BE2C (cell line): ENCODE measurements at regions not wholly inside any gene's neighbourhood (a gene's known extent, or its start where the extent isn't known, plus 50 kb on each side); places are given as distances from the start of the nearest gene placed in this dataset.
"Not testable (repeated sequence)": the region's sequence is repeated elsewhere in the genome, so short reads cannot be mapped to it uniquely, and the experiment has no call there.

Source experiments
- DNase-seq: peaks from one replicate; pipeline ENCODE4 v3.0.0-alpha.2; 2020
- H3K27me3 ChIP-seq: fragments of 250-450 bp; sonication (Bioruptor Pico); 2 replicates; pipeline ENCODE4 v1.5.1; 2020; ENCODE audit warnings: mild to moderate bottlenecking
- H3K36me3 ChIP-seq: fragments of 250-450 bp; sonication (Bioruptor Pico); 2 replicates; pipeline ENCODE4 v1.5.1; 2020; ENCODE audit warnings: mild to moderate bottlenecking
- H3K4me1 ChIP-seq: fragments of 250-450 bp; sonication (Bioruptor Pico); 2 replicates; pipeline ENCODE4 v1.5.1; 2020
- H3K4me3 ChIP-seq: 2 replicates; pipeline ENCODE4 v1.5.1; 2011; ENCODE audit warnings: low read depth, low read length
- H3K9me3 ChIP-seq: fragments of 250-450 bp; sonication (Bioruptor Pico); 2 replicates; pipeline ENCODE4 v1.5.1; 2020

DNA sequence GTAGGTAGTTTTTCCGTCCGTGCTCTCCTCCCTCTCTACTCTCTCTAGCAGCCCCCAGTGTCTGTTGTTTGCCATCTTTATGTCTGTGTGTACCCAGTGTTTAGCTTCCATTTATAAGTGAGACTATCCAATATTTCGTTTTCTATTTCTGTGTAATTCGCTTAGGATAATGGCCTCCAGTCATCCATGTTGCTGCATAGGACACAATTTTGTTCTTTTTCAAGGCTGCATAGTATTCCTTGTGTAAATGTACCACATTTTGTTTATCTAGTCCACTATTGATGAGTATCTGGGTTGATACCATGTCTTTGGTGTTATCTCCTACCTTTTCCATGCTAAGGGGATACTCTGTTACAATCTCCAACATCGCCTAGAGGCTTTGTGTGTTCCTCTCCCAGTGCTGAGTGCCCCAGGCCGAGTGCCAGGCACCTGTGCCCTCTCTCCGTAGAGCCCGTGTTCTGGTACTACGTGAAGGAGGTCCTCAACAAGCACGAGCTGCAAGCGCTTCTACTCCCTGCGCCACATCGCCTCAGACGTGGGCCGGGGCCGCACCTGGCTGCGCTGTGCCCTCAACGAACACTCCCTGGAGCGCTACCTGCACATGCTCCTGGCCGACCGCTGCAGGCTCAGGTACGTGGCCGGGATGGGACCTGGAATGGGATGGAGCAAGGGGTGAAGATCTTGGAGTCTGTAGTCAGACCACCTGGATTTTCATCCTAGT, 51.0 kb downstream of the NPIPB11 start:
- not testable (repeated sequence) for H3K36me3 ChIP-seq, H3K9me3 ChIP-seq, H3K4me1 ChIP-seq, DNase-seq, H3K4me3 ChIP-seq, H3K27me3 ChIP-seq

GRCh38 chr16:29354449-29354848, 52.1 kb downstream of the NPIPB11 start:
- not testable (repeated sequence) for H3K9me3 ChIP-seq, DNase-seq, H3K4me3 ChIP-seq, H3K36me3 ChIP-seq, H3K27me3 ChIP-seq, H3K4me1 ChIP-seq

GRCh38 chr16:29352617-29352999, 53.9 kb downstream of the NPIPB11 start:
- not testable (repeated sequence) for H3K4me3 ChIP-seq, H3K36me3 ChIP-seq, H3K4me1 ChIP-seq, H3K27me3 ChIP-seq, DNase-seq, H3K9me3 ChIP-seq

- H3K36me3 ChIP-seq, H3K9me3 ChIP-seq, H3K27me3 ChIP-seq, H3K4me1 ChIP-seq, H3K4me3 ChIP-seq, DNase-seq: not testable (repeated sequence)
Measured at GRCh38 chr16:29351970-29352616, 54.4 kb downstream of the NPIPB11 start.

DNA sequence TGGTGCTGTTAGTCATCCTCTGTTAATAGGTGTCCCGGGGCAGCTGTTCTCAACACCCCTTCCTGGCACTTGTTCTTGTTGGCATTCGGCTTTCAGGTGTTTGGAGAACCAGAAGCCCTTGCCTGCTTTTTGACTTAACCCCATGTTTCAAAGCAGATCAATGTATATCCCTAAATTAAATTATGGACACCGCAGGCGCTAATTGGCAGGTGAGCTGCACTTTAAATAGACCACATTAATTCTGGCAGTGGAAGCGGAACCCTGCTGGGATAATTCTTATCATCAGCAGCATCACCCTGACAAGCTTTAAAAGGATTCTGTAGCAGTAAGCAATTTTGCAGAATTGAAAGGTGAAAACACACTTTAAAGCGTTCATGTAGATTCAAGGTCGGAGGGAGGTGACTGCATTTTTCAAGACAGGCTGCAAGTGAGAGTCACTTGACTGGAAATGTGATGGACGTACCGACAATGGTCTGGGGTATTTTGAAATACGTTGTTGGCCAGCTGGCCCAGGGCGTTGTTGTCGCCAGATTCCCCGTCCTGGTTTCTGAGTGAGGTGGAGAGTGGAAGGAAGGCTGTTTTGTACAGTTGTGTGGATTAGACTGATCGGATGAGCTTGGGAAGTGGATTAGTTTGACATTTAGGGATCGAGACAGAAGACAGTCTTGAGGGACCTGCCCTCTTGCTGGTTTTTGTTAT, 55.1 kb downstream of the NPIPB11 start:
- H3K27me3 ChIP-seq, H3K4me3 ChIP-seq, H3K9me3 ChIP-seq, H3K4me1 ChIP-seq, DNase-seq, H3K36me3 ChIP-seq: not testable (repeated sequence)

DNA sequence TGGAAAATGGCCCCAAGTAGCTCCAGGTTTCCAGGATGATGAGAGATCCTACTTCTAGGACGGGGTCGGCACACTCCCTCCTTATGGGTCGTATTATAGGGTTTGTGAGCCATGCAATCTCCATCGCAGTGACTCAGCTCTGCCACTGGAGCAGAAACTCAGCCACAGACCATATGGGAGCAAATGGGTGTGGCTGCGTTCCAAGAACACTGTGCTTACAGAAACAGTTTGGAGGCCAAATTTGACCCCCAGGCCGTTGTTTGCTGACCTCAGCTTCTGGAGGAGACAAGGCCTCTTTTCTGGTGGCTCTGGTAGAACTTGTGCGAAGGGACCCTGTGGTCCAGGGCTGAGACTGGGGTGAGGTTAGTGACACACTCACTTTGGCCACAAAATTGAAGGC, 56.5 kb downstream of the NPIPB11 start:
- not testable (repeated sequence) for H3K4me1 ChIP-seq, H3K27me3 ChIP-seq, H3K9me3 ChIP-seq, H3K4me3 ChIP-seq, H3K36me3 ChIP-seq
- peak; percentile 25 for DNase-seq

GRCh38 chr16:29348748-29349147, 57.8 kb downstream of the NPIPB11 start:
- H3K27me3 ChIP-seq, H3K4me1 ChIP-seq, DNase-seq, H3K36me3 ChIP-seq, H3K4me3 ChIP-seq, H3K9me3 ChIP-seq: not testable (repeated sequence)

DNA sequence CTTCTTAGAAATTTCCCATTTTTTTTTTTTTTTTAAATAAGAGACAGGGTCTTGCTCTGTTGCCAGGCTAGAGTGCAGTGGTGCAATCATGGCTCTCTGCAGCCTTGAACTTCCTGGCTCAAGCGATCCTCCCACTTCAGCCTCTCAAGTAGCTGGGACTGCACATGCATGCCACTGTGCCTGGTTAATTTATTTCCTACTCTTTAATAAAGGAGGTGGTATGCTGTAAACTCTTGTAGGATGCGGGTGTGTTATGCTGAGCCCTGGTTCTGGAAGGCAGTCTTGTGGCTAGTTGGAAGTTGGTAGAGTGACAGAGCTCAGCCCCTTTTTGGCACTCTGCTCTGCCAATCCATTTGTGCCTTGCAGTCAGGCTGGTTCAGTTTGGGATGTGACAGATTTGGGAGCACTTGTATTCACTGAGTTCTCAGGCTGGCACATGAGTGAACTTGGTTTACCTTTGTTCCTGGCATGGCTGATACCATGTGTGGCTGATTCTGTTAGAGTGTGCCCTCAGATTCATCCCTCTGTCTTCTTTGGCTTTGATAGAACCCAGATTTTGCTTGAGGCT, 58.3 kb downstream of the NPIPB11 start:
- H3K4me3 ChIP-seq, H3K36me3 ChIP-seq, DNase-seq, H3K9me3 ChIP-seq, H3K4me1 ChIP-seq, H3K27me3 ChIP-seq: not testable (repeated sequence)

- not testable (repeated sequence) for H3K27me3 ChIP-seq, DNase-seq, H3K9me3 ChIP-seq, H3K36me3 ChIP-seq, H3K4me3 ChIP-seq, H3K4me1 ChIP-seq
Measured at GRCh38 chr16:29346796-29347580, 59.5 kb downstream of the NPIPB11 start.

- not testable (repeated sequence) for DNase-seq, H3K9me3 ChIP-seq, H3K27me3 ChIP-seq, H3K36me3 ChIP-seq, H3K4me3 ChIP-seq, H3K4me1 ChIP-seq
Measured at GRCh38 chr16:29346203-29346602, 60.3 kb downstream of the NPIPB11 start.

GRCh38 chr16:29342937-29343336, 63.6 kb downstream of the NPIPB11 start:
- DNase-seq, H3K4me1 ChIP-seq: not testable (repeated sequence)

GRCh38 chr16:29340779-29341438, 65.6 kb downstream of the NPIPB11 start:
- H3K4me3 ChIP-seq, H3K4me1 ChIP-seq, H3K27me3 ChIP-seq, H3K36me3 ChIP-seq, H3K9me3 ChIP-seq, DNase-seq: not testable (repeated sequence)

More at GRCh38 chr16:29342937-29343336, 63.6 kb downstream of the NPIPB11 start:
- H3K27me3 ChIP-seq, H3K36me3 ChIP-seq, H3K4me3 ChIP-seq, H3K9me3 ChIP-seq: not testable (repeated sequence)

GRCh38 chr16:29340235-29340634, 66.3 kb downstream of the NPIPB11 start:
- H3K9me3 ChIP-seq, H3K27me3 ChIP-seq, DNase-seq, H3K4me1 ChIP-seq, H3K36me3 ChIP-seq, H3K4me3 ChIP-seq: not testable (repeated sequence)

DNA sequence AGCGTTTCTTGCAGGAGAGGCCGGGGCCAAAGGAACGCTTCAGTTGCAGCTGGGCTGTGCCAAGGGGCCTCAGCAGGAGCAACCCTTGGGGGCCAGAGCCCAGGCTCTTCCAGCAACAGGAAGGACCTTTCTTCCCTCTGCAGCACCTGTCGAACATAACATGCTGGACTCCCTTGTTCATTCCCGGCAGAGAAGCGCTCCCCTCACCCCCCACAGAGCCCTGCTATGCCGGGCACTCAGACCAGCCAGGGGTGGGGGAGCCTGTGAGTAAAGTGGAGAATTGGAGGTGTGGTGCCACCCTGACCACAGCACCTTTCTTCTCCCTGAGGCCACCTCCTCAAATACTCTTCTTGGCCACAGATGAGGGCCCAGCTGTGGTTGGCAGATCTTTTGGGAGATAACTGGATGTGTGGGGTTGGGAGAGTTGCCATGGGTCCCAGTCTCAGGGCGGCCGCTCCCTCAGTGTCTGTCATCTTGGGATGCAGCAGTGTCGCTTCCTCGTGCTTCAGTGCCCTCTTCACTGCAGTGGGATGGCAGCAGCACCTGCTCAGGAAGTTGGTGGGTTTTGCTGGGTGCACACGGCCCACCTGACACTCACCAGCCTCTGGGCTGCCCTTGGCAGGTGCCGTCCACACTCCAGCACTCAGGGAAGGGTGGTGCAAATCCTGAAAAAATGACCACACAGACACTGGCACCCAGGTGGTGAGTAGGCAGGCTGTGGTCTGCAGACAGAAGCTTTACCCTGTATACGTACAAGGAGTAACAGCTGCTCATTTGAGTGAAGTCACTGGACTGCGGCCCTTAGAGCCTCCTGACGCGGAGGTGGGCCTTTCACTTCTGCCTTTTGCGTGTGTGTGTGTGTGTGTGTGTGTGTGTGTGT, 67.5 kb downstream of the NPIPB11 start:
- not testable (repeated sequence) for H3K4me1 ChIP-seq, H3K9me3 ChIP-seq, H3K36me3 ChIP-seq, H3K4me3 ChIP-seq, DNase-seq, H3K27me3 ChIP-seq
